ENCODE measurements at regions not wholly inside any gene's neighbourhood (a gene's known extent, or its start where the extent isn't known, plus 50 kb on each side); places are given as distances from the start of the nearest gene placed in this dataset.
"Not testable (repeated sequence)": the region's sequence is repeated elsewhere in the genome, so short reads cannot be mapped to it uniquely, and the experiment has no call there.

DNA sequence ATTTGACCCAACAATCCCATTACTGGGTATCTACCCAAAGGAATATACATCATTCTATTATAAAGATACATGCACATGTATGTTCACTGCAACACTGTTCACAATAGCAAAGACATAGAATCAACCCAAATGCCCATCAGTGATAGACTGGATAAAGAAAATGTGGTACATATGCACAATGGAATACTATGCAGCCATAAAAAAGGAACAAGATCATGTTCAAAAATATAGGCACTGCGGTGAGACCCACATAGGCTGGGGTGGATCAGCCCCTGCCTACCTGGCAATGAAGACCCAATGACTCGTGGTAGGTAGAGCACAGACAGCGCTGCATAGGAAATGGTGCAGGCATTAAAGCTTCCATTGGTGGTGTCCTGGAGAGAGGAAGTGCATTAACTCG lies 88.6 kb upstream of the NFIL3 start:
- H3K9me3 ChIP-seq (replicated peaks); H3K36me3 ChIP-seq; H3K27me3 ChIP-seq (ENCODE audit: low read depth); intact Hi-C loops (cut with micrococcal nuclease); H3K4me3 ChIP-seq; DNase-seq; H3K27ac ChIP-seq (replicated peaks): not testable (repeated sequence)
- H3K4me1 ChIP-seq: peaks cover 13% of the 10 kb centered on the region

DNA sequence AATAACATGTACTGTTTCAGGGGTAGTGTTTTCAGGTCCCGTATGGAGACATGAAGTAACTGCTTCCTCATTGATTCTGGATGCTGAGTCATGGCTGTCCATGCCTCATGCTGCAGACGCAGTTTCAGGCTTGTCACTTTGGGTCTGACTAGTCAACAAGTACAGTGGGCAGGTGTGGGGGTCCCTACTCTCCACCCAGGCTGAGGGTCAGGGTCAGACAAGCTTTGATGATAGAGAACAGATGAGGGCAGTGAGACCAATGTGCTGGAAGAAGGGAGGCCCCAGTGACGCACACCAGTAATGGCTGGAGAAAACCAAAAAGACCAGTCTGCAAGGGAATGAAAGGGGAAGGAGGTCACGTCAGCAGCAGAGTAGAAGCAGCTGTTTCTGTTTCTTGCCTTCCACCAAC lies 80.0 kb upstream of the NFIL3 start:
- no peak overlapping the region for H3K4me3 ChIP-seq
- H3K27me3 ChIP-seq (ENCODE audit: low read depth): no peaks in the 10 kb centered on the region
- DNase-seq: no peak
- no peak overlapping the region for H3K27ac ChIP-seq (replicated peaks)
- no peaks in the 10 kb centered on the region for H3K36me3 ChIP-seq
- TF ChIP-seq, protein P1, sequence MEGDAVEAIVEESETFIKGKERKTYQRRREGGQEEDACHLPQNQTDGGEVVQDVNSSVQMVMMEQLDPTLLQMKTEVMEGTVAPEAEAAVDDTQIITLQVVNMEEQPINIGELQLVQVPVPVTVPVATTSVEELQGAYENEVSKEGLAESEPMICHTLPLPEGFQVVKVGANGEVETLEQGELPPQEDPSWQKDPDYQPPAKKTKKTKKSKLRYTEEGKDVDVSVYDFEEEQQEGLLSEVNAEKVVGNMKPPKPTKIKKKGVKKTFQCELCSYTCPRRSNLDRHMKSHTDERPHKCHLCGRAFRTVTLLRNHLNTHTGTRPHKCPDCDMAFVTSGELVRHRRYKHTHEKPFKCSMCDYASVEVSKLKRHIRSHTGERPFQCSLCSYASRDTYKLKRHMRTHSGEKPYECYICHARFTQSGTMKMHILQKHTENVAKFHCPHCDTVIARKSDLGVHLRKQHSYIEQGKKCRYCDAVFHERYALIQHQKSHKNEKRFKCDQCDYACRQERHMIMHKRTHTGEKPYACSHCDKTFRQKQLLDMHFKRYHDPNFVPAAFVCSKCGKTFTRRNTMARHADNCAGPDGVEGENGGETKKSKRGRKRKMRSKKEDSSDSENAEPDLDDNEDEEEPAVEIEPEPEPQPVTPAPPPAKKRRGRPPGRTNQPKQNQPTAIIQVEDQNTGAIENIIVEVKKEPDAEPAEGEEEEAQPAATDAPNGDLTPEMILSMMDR (IDR thresholded peaks at IDR 0.05; ENCODE audit: borderline replicate concordance): no peak
- H3K4me1 ChIP-seq: peaks cover 10% of the 10 kb centered on the region
- H3K9me3 ChIP-seq (replicated peaks): no peaks in the 10 kb centered on the region
- intact Hi-C loops (cut with micrococcal nuclease): no loop called here

DNA sequence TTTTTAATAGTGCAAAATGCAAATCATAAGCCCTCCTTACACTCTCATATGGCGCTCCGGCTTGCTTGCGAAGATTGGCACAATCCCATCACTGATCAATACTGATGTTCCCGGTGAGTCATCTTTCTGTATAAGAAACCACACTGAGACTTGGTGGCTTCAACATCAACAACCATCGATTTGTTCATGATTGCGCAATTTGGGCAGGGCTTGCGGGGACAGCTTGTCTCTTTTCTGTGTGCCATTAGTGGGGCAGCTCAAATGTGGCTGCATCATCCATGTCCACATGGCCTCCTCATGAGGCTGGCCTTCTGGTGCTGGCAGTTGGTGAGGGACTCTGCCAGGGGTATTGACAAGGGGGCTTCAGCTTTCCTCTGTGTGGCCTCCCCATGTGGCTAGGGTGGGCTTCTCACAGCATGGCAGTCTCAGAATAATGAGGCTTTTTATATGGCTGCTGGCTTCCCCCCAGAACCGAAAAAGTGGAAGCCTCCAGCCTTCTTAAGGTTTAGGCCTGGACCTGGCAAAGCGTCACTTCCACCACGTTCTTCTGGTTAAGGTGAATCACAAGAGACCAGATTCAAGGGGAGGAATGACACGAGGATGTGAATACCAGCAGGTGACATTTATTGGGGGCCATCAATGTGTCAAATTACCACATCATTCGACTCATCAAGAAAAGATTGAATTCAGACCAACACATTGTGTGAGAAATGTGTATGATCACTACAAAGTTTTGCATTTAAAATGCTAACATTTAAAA lies 79.5 kb upstream of the NFIL3 start:
- no peak for DNase-seq
- H3K27ac ChIP-seq (replicated peaks): no peak overlapping the region
- no peaks in the 10 kb centered on the region for H3K27me3 ChIP-seq (ENCODE audit: low read depth)
- no peak overlapping the region for H3K4me3 ChIP-seq
- H3K4me1 ChIP-seq: peaks cover 5% of the 10 kb centered on the region
- TF ChIP-seq, protein P1 (IDR thresholded peaks at IDR 0.05; ENCODE audit: borderline replicate concordance): no peak
- H3K36me3 ChIP-seq: no peaks in the 10 kb centered on the region
- H3K9me3 ChIP-seq (replicated peaks): no peaks in the 10 kb centered on the region
- intact Hi-C loops (cut with micrococcal nuclease): no loop called here

DNA sequence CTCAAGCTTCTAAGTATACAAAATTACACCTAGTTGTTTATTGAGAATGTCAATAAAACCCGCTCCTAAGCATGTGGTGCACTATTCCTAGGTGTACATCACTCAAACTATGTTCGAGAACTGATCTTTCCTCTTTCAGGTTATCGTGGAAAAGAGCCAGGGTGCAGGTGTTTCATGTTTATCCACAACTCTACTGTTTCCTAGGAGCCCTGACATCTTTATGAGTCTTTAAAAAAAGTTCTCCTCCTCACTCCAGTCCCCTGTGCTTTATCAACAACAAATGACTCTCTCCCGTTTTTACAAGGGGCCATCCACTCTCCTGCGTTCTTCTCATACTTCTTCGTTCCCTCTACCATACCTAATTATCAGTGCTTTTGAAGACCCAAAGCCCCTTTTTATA lies 78.8 kb upstream of the NFIL3 start:
- H3K36me3 ChIP-seq: no peaks in the 10 kb centered on the region
- no peaks in the 10 kb centered on the region for H3K27me3 ChIP-seq (ENCODE audit: low read depth)
- H3K4me1 ChIP-seq: no peaks in the 10 kb centered on the region
- no peak overlapping the region for H3K4me3 ChIP-seq
- TF ChIP-seq, protein P1 (IDR thresholded peaks at IDR 0.05; ENCODE audit: borderline replicate concordance): no peak
- no peaks in the 10 kb centered on the region for H3K9me3 ChIP-seq (replicated peaks)
- no peak overlapping the region for H3K27ac ChIP-seq (replicated peaks)
- no peak for DNase-seq
- intact Hi-C loops (cut with micrococcal nuclease): no loop called here

DNA sequence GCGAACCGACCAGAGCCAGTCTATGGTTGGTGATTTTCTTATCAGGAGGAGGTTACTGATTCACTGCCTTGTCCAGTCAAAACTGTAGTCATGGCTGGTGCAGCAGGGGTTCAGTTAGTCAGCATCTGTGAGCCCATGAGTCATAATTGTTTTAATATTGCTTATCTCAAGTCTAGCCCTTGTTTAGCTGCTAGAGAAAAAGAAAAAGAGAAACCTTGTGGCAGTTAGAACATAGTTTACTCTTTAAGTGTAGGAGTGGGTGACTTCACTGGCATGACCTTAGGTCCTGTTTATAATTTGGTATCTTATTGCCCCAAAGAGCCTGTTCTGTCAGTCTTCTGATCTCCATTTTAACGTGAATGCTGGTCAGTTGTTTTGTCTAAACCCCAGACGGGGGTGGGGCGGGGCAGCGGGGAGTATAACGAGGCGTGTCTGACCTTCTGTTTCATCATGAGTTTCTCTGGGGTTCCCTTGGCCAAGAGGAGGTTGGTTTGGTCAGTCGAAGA lies 76.9 kb upstream of the NFIL3 start:
- no peaks in the 10 kb centered on the region for H3K36me3 ChIP-seq
- H3K4me3 ChIP-seq: no peak overlapping the region
- H3K9me3 ChIP-seq (replicated peaks): no peaks in the 10 kb centered on the region
- H3K4me1 ChIP-seq: no peaks in the 10 kb centered on the region
- DNase-seq: no peak
- H3K27me3 ChIP-seq (ENCODE audit: low read depth): no peaks in the 10 kb centered on the region
- intact Hi-C loops (cut with micrococcal nuclease): no loop called here
- H3K27ac ChIP-seq (replicated peaks): no peak overlapping the region
- TF ChIP-seq, protein P1 (IDR thresholded peaks at IDR 0.05; ENCODE audit: borderline replicate concordance): no peak

DNA sequence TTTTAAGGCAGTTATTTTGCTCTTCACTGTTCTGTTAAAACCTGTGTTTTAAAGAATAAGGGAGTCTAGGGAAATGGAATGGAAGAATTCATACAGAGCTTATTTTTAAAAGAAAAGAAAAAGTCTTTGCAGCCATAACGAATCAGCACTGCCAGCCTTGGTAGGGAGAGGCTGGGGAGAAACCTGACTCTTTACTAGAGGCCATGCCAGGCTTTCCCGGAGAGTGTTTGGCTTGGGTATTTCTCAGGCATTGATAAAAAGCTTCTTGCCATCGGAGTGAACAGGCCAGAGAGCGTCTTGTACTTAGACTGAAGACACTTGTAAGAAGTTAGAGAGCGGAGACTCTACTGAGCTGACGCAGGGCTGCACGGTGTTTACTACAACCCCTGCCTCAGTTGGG lies 72.7 kb upstream of the NFIL3 start:
- Histone ChIP-seq H3K27me3 (ENCODE audit: low read depth) (no peaks in the 10 kb centered on the region), H3K4me1 (no peaks in the 10 kb centered on the region), H3K36me3 (no peaks in the 10 kb centered on the region), H3K4me3 (no peak overlapping the region), H3K27ac (replicated peaks) (no peak overlapping the region), H3K9me3 (replicated peaks) (no peaks in the 10 kb centered on the region)
- TF ChIP-seq, protein P1 (IDR thresholded peaks at IDR 0.05; ENCODE audit: borderline replicate concordance): no peak
- intact Hi-C loops (cut with micrococcal nuclease): no loop called here
- DNase-seq: no peak

Data from left ventricle myocardium inferior (tissue), 1 donor.